OCI-LY7 (cell line): ENCODE measurements at regions not wholly inside any gene's neighbourhood (a gene's known extent, or its start where the extent isn't known, plus 50 kb on each side); places are given as distances from the start of the nearest gene placed in this dataset.

Source experiments
- BruUV-seq: library from RNA; stranded (reverse); fragments of 400-500 nt; replicated peaks from 2 replicates; lab custom pipeline; 2021; lab: Mats Ljungman, UMichigan
- CTCF ChIA-PET: fragments of 300-600 bp; sonication (Branson Sonifier 250); formaldehyde crosslinking; loops from one replicate; lab custom pipeline; 2022; ENCODE audit warnings: antibody characterized with exemption; ENCODE audit not compliant: unreplicated experiment; lab: Charles Lee
- POLR2A ChIA-PET: fragments of 300-600 bp; sonication (Branson Sonifier 250); formaldehyde crosslinking; loops from one replicate; lab custom pipeline; 2022; ENCODE audit warnings: antibody characterized with exemption; lab: Charles Lee
- DNase-seq: peaks from one replicate; pipeline ENCODE4 v3.0.0-alpha.2; 2015; ENCODE audit warnings: low spot score
- H2AFZ ChIP-seq: fragments of 200-600 bp; sonication (generic), shearing (Covaris generic); 2 replicates; pipeline ENCODE4 v1.6.1; 2014; ENCODE audit warnings: mild to moderate bottlenecking, antibody characterized with exemption, low read length, moderate library complexity
- H3K27ac ChIP-seq: fragments of 200-600 bp; sonication (generic); 2 replicates; pipeline ENCODE4 v1.5.1; 2014; ENCODE audit warnings: mixed run types, low read depth, mild to moderate bottlenecking, moderate library complexity, low read length, inconsistent platforms; ENCODE audit not compliant: poor library complexity, severe bottlenecking
- H3K36me3 ChIP-seq: fragments of 200-600 bp; sonication (generic); 2 replicates; pipeline ENCODE4 v1.6.1; 2014; ENCODE audit warnings: mild to moderate bottlenecking, antibody characterized with exemption, low read length, moderate library complexity, mixed read lengths; ENCODE audit not compliant: insufficient read depth
- H3K4me1 ChIP-seq: fragments of 200-600 bp; sonication (generic); 2 replicates; pipeline ENCODE4 v1.5.1; 2014; ENCODE audit warnings: mild to moderate bottlenecking, low read length; ENCODE audit not compliant: insufficient read depth, poor library complexity, severe bottlenecking
- H3K4me2 ChIP-seq: fragments of 200-600 bp; sonication (generic); 2 replicates; pipeline ENCODE4 v1.6.1; 2014; ENCODE audit warnings: mild to moderate bottlenecking, low read length
- H3K4me3 ChIP-seq: fragments of 200-600 bp; sonication (generic); 2 replicates; pipeline ENCODE4 v1.5.1; 2014; ENCODE audit warnings: mild to moderate bottlenecking, low read depth, low read length; ENCODE audit not compliant: poor library complexity, severe bottlenecking
- H3K79me2 ChIP-seq: fragments of 200-600 bp; sonication (generic); 2 replicates; pipeline ENCODE4 v1.6.1; 2016; ENCODE audit warnings: low read depth, mild to moderate bottlenecking, low read length, moderate library complexity, mixed read lengths; ENCODE audit not compliant: insufficient read depth
- H3K9me2 ChIP-seq: fragments of 200-600 bp; sonication (generic); 2 replicates; pipeline ENCODE4 v1.6.1; 2016; ENCODE audit warnings: mild to moderate bottlenecking, low read length, mixed read lengths; ENCODE audit not compliant: insufficient read depth
- H3K9me3 ChIP-seq: fragments of 200-600 bp; sonication (generic); 2 replicates; pipeline ENCODE4 v1.6.1; 2014; ENCODE audit warnings: mild to moderate bottlenecking, mixed run types, low read length, mixed read lengths
- H4K20me1 ChIP-seq: fragments of 200-600 bp; sonication (generic); 2 replicates; pipeline ENCODE4 v1.6.1; 2014; ENCODE audit warnings: mild to moderate bottlenecking, antibody characterized with exemption, low read length, moderate library complexity, mixed read lengths; ENCODE audit not compliant: insufficient read depth
- EZH2phosphoT487 ChIP-seq: fragments of 200-600 bp; sonication (generic); IDR thresholded peaks from 2 replicates; pipeline ENCODE4 v1.6.1; 2018; ENCODE audit warnings: low read depth, borderline replicate concordance, mild to moderate bottlenecking, mixed run types, antibody characterized with exemption, low read length, moderate library complexity, mixed read lengths
- intact Hi-C: fragments of 100-400 bp; cut with micrococcal nuclease; formaldehyde crosslinking; loops from one replicate; pipeline ENCODE4 v1.10.0; 2022; ENCODE audit not compliant: unreplicated experiment
- TF ChIP-seq, protein P1 (sequence below): fragments of 200-600 bp; sonication (generic); conservative IDR thresholded peaks from 2 replicates; pipeline ENCODE4 v1.5.1; 2014; ENCODE audit warnings: mild to moderate bottlenecking, antibody characterized with exemption, low read length, moderate library complexity, mixed read lengths

DNA sequence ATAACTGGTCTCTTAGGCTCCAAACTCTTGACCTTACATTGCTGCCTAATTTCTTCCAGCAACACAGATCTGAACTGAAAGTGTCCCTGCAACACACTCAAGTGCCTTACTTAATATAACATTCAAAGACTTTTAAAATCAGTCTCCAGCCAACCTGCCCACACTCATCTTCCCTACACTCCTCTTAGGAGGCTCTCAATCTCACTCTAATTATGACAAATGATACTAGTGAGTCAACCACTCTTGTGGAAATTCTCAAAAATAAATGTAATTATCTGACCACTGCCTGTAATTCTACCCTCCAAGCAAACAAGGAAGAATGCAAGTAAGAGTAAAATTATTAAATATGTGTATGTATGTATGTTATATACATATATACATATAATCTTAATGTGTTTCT lies 348.1 kb upstream of the MIR17HG start:
- no peaks in the 10 kb centered on the region for H3K4me1 ChIP-seq
- H3K9me2 ChIP-seq, result no peaks in the 10 kb centered on the region
- ChIA-PET POLR2A (no interaction called here), CTCF (interaction anchor here (0.6 kb wide), 1 partner anchor 8 kb away, joined by 3 read pairs; no protein-coding TSS in a partner anchor)
- TF ChIP-seq EZH2phosphoT487, result no peak
- TF ChIP-seq, protein P1, sequence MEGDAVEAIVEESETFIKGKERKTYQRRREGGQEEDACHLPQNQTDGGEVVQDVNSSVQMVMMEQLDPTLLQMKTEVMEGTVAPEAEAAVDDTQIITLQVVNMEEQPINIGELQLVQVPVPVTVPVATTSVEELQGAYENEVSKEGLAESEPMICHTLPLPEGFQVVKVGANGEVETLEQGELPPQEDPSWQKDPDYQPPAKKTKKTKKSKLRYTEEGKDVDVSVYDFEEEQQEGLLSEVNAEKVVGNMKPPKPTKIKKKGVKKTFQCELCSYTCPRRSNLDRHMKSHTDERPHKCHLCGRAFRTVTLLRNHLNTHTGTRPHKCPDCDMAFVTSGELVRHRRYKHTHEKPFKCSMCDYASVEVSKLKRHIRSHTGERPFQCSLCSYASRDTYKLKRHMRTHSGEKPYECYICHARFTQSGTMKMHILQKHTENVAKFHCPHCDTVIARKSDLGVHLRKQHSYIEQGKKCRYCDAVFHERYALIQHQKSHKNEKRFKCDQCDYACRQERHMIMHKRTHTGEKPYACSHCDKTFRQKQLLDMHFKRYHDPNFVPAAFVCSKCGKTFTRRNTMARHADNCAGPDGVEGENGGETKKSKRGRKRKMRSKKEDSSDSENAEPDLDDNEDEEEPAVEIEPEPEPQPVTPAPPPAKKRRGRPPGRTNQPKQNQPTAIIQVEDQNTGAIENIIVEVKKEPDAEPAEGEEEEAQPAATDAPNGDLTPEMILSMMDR, result no peak
- no peaks in the 10 kb centered on the region for H3K79me2 ChIP-seq
- BruUV-seq, result no TSS peak
- H4K20me1 ChIP-seq, result no peaks in the 10 kb centered on the region
- H3K9me3 ChIP-seq, result no peaks in the 10 kb centered on the region
- H3K27ac ChIP-seq, result no peak overlapping the region
- no peak overlapping the region for H2AFZ ChIP-seq
- H3K4me3 ChIP-seq, result no peak overlapping the region
- intact Hi-C loops, result no loop called here
- no peak overlapping the region for H3K4me2 ChIP-seq
- DNase-seq, result no peak
- no peaks in the 10 kb centered on the region for H3K36me3 ChIP-seq

DNA sequence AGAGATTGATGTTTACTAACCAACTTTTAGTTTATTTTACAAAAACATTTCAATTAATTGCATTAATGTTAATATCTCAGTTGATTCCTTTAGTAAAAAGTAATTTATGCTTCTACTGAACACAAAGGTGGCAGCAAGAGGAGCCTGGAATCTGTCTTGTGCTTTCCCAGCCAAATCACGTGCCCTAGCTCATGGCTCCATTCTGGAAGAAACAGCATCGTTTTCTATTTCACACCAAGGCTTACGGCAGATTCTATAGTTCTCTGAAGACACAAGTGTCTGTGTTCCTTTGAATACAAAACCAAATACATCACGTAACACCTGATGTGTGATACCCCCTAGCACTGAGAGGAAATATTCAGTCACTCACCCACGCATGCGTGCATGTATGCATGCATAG lies 346.1 kb upstream of the MIR17HG start:
- H4K20me1 ChIP-seq, result no peaks in the 10 kb centered on the region
- H3K4me2 ChIP-seq, result no peak overlapping the region
- TF ChIP-seq EZH2phosphoT487, result no peak
- TF ChIP-seq, protein P1, result no peak
- no peaks in the 10 kb centered on the region for H3K36me3 ChIP-seq
- BruUV-seq, result no TSS peak
- no peak for DNase-seq
- H3K27ac ChIP-seq, result no peak overlapping the region
- CTCF ChIA-PET, result no interaction called here
- no peak overlapping the region for H2AFZ ChIP-seq
- POLR2A ChIA-PET, result interaction anchor here (0.6 to 1.6 kb wide), 3 partner anchors 11 to 1591 kb away, joined by 4 to 7 read pairs (median 5); no protein-coding TSS in a partner anchor
- H3K79me2 ChIP-seq, result no peaks in the 10 kb centered on the region
- no peaks in the 10 kb centered on the region for H3K9me3 ChIP-seq
- intact Hi-C loops, result no loop called here
- H3K4me3 ChIP-seq, result no peak overlapping the region
- H3K9me2 ChIP-seq, result no peaks in the 10 kb centered on the region
- H3K4me1 ChIP-seq, result no peaks in the 10 kb centered on the region

DNA sequence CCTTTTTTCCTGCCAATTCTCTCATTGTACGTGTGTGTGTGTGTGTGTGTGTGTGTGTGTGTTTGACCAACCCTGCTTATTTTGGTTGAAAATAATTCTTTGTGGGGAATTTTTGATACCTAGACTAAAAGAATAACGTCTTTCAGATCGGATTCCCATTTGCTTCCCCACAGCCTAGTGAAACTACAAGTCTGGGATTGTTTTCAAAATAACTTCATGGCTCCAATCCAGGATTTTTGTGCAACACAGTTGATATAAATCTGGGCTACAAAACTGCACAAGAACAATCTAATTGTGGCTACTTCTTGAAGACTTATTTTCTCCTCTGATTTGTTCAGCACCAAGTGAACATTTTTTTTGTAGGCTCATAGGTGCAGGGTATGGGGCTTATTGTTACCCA lies 332.8 kb upstream of the MIR17HG start:
- Histone ChIP-seq H4K20me1 (peaks cover 5% of the 10 kb centered on the region; the same call in 1 of the 2 replicates), H3K27ac (no peak overlapping the region), H3K4me2 (no peak overlapping the region), H2AFZ (no peak overlapping the region), H3K36me3 (no peaks in the 10 kb centered on the region), H3K9me3 (no peaks in the 10 kb centered on the region), H3K4me1 (no peaks in the 10 kb centered on the region), H3K4me3 (no peak overlapping the region), H3K9me2 (no peaks in the 10 kb centered on the region), H3K79me2 (no peaks in the 10 kb centered on the region)
- ChIA-PET POLR2A (interaction anchor here (0.6 to 1.5 kb wide), 8 partner anchors 10 to 231 kb away, joined by 3 to 7 read pairs (median 4); no protein-coding TSS in a partner anchor), CTCF (no interaction called here)
- intact Hi-C loops, result loop anchor here (5.0 kb wide), 1 partner anchor 548 kb away; no protein-coding TSS in a partner anchor
- BruUV-seq, result no TSS peak
- DNase-seq, result no peak
- TF ChIP-seq, protein P1, result no peak
- no peak for TF ChIP-seq EZH2phosphoT487
